ENCODE measurements at regions not wholly inside any gene's neighbourhood (a gene's known extent, or its start where the extent isn't known, plus 50 kb on each side); places are given as distances from the start of the nearest gene placed in this dataset.
"Not testable (repeated sequence)": the region's sequence is repeated elsewhere in the genome, so short reads cannot be mapped to it uniquely, and the experiment has no call there.

GRCh38 chr7:357531-358209, 67.7 kb downstream of the FOXL3 start:
- no peak for TF ChIP-seq CTCF (conservative IDR thresholded peaks at IDR 0.05)
- H3K27ac ChIP-seq = peak overlapping the region; percentile 7; the same call in 1 of the 2 replicates

- no peak for TF ChIP-seq CTCF (conservative IDR thresholded peaks at IDR 0.05)
- H3K27ac ChIP-seq = no peak overlapping the region; the same call in 1 of the 2 replicates
Measured at GRCh38 chr7:358352-358751, 68.4 kb downstream of the FOXL3 start.

DNA sequence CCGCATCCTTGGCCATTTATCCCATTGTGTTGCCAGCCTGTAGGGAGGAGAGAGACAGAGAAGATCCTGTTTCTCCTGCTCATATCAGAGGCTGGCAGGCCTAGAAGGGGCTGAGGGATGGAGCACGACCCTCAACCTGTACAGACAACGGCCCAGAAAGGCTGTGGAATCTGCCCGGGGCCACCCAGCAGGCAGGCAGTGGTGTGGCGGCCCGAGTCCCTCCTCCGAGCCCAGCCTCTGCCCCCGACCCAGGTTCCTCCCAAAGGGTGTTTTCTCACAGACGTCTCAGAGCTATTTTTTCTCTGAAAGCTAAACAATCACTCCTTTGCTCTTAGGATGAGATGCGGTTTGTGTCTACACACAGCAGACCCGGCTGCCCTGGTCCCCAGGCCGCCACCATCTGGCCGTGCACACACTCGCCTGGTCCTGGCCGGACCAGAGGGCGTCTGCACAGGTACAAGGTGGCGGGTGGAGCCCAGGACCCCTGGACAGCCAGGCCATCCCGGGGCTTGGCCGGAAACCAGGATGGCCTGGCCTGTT, 69.3 kb downstream of the FOXL3 start:
- no peak for TF ChIP-seq CTCF (conservative IDR thresholded peaks at IDR 0.05)
- no peak overlapping the region for H3K27ac ChIP-seq

- no peak for TF ChIP-seq CTCF (conservative IDR thresholded peaks at IDR 0.05)
- no peak overlapping the region for H3K27ac ChIP-seq
Measured at GRCh38 chr7:359766-360361, 69.9 kb downstream of the FOXL3 start.

- no peak for TF ChIP-seq CTCF (conservative IDR thresholded peaks at IDR 0.05)
- H3K27ac ChIP-seq = no peak overlapping the region
Measured at GRCh38 chr7:360454-361100, 70.6 kb downstream of the FOXL3 start.

DNA sequence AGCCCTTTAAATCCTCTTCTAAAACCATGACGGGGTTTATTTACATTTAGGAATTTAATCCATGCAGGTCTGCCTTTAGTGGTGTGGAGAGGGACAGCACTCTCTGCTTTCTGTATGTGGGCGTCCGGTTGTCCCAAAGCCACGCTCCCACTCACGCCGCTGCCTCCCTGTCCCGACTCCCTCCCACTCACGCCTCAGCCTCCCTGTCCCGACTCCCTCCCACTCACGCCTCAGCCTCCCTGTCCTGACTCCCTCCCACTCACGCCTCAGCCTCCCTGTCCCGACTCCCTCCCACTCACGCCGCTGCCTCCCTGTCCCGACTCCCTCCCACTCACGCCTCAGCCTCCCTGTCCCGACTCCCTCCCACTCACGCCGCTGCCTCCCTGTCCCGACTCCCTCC, 71.2 kb downstream of the FOXL3 start:
- not testable (repeated sequence) for H3K27ac ChIP-seq

DNA sequence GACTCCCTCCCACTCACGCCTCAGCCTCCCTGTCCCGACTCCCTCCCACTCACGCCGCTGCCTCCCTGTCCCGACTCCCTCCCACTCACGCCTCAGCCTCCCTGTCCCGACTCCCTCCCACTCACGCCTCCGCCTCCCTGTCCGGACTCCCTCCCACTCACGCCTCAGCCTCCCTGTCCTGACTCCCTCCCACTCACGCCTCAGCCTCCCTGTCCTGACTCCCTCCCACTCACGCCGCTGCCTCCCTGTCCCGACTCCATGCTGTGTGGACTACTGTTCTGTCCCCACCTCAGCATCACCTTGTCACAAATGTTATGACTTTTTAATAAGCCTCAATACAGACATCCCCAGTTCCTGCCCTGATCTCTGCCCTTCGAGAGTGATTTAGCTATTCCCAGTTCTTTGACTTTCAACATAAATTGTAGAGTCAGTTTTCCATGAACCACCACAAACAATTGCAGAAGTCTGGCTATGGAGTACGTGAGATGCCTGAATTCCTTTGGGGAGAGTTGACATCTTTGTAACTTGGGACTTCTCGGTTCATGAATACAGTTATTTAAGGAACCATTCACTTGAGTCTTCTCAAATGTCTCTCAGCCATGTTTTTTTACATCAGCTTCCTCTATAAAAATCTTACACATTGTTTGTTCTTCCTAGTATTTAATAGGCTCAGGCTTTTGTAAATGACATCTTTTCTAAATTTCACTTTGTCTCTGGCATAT, 71.9 kb downstream of the FOXL3 start:
- peak overlapping the region; percentile 86 for H3K27ac ChIP-seq
- TF ChIP-seq CTCF (conservative IDR thresholded peaks at IDR 0.05) = no peak
